ENCODE measurements at regions not wholly inside any gene's neighbourhood (a gene's known extent, or its start where the extent isn't known, plus 50 kb on each side); places are given as distances from the start of the nearest gene placed in this dataset.

- WGBS, 2 experiments (ENCODE audit: extremely low coverage in 2 of 2, insufficient read length in 1 of 2): no CpG with 5 or more reads among the region's 1 CpG
- Histone ChIP-seq H3K14ac (replicated peaks; ENCODE audit: low read depth, low read length) (no peak overlapping the region), H2BK5ac (ENCODE audit: low read depth, low read length, poor library complexity, severe bottlenecking) (no peak overlapping the region), H4K8ac (ENCODE audit: low read depth in 2 of 2, low read length in 2 of 2) (no peak overlapping the region), H3K27ac (ENCODE audit: insufficient read depth, low read length) (no peak overlapping the region), H2AK9ac (replicated peaks; ENCODE audit: low read depth, low read length, poor library complexity) (no peak overlapping the region), H2BK120ac (ENCODE audit: low read depth, low read length) (no peak overlapping the region), H3K23ac (ENCODE audit: low read depth, low read length) (no peak overlapping the region), H4K20me1 (ENCODE audit: insufficient read depth, low read length) (no peaks in the 10 kb centered on the region), H3K18ac (ENCODE audit: low read depth, low read length) (no peak overlapping the region), H3K4me2 (ENCODE audit: low read depth, low read length) (no peak overlapping the region), H4K5ac (ENCODE audit: low read depth, low read length) (no peak overlapping the region), H3K9me3 (ENCODE audit: control insufficient read depth, insufficient read depth, low read length) (peaks cover 7% of the 10 kb centered on the region; the same call in 1 of the 2 replicates), H4K91ac (ENCODE audit: insufficient read depth, low read depth, low read length) (no peak overlapping the region), H2AFZ (replicated peaks; ENCODE audit: low read length, poor library complexity) (no peak overlapping the region), H3K9ac (ENCODE audit: low read depth, low read length) (no peak overlapping the region), H3K9me1 (ENCODE audit: insufficient read depth, low read length) (no peaks in the 10 kb centered on the region), H3K79me1 (ENCODE audit: low read depth in 1 of 2, low read length in 2 of 2) (no peaks in the 10 kb centered on the region), H3K36me3 (ENCODE audit: control insufficient read depth, insufficient read depth, low read length) (no peaks in the 10 kb centered on the region), H3K4me1 (ENCODE audit: control insufficient read depth, insufficient read depth, low read length) (no peaks in the 10 kb centered on the region), H2BK20ac (ENCODE audit: low read depth, low read length) (no peak overlapping the region), H2AK5ac (ENCODE audit: low read depth, low read length) (no peak overlapping the region), H3K56ac (ENCODE audit: extremely low read depth, insufficient read depth, low read length) (no peak overlapping the region), H2BK15ac (ENCODE audit: low read depth, low read length) (no peak overlapping the region), H3K4ac (ENCODE audit: low read depth, low read length) (no peak overlapping the region), H3K27me3 (ENCODE audit: control insufficient read depth, insufficient read depth, low read length) (no peaks in the 10 kb centered on the region), H3K4me3 (ENCODE audit: insufficient read depth, low read depth, low read length) (no peak overlapping the region)
- BruUV-seq (replicated peaks): no TSS peak
- ChIA-PET CTCF (no interaction called here), POLR2A (ENCODE audit: unreplicated experiment) (no interaction called here)
- DNase-seq: no peak
- dilution Hi-C loops (cut with HindIII; ENCODE audit: low sequenced_read_pairs, unreplicated experiment) (no loop called here), intact Hi-C loops (cut with micrococcal nuclease) (no loop called here), in situ Hi-C loops (cut with MboI; ENCODE audit: low sequenced_read_pairs) (no loop called here)
- TF ChIP-seq FOS (IDR thresholded peaks at IDR 0.05; ENCODE audit: low read depth, low read length) (no peak), ELK1 (IDR thresholded peaks at IDR 0.05; ENCODE audit: borderline replicate concordance, low read depth, low read length) (no peak), RCOR1 (IDR thresholded peaks at IDR 0.05; ENCODE audit: insufficient replicate concordance, low read length) (no peak), POLR2A (IDR thresholded peaks at IDR 0.05; ENCODE audit: low read depth, low read length) (no peak), MAFK (IDR thresholded peaks at IDR 0.05; ENCODE audit: low read depth, low read length) (no peak), CHD1 (IDR thresholded peaks at IDR 0.05; ENCODE audit: low read depth, low read length) (no peak), MXI1 (IDR thresholded peaks at IDR 0.05; ENCODE audit: borderline replicate concordance, low read depth, low read length) (no peak), CTCF (conservative IDR thresholded peaks at IDR 0.05; ENCODE audit: low read depth, low read length) (no peak), RAD21 (IDR thresholded peaks at IDR 0.05; ENCODE audit: low read length) (no peak), CEBPB (IDR thresholded peaks at IDR 0.05; ENCODE audit: low read depth, low read length) (no peak), RFX5 (IDR thresholded peaks at IDR 0.05; ENCODE audit: low read depth, low read length) (no peak), NFE2L2 (IDR thresholded peaks at IDR 0.05; ENCODE audit: low read depth, low read length) (no peak), BHLHE40 (IDR thresholded peaks at IDR 0.05; ENCODE audit: low read depth, low read length) (no peak), SMC3 (IDR thresholded peaks at IDR 0.05; ENCODE audit: low read depth, low read length) (no peak), USF2 (IDR thresholded peaks at IDR 0.05; ENCODE audit: low read depth, low read length) (no peak)
- no peak for ATAC-seq (ENCODE audit: low read depth)
Measured at GRCh38 chr1:213675043-213675442, 312.7 kb upstream of the PROX1 start.

Data from IMR-90 (cell line).